Activated B cell treated with CpG ODN at 0.5 μM for 24 hours (primary cell): ENCODE measurements at regions not wholly inside any gene's neighbourhood (a gene's known extent, or its start where the extent isn't known, plus 50 kb on each side); places are given as distances from the start of the nearest gene placed in this dataset.

Experiments
- ATAC-seq: fragments of 200-7000 bp; cut with Tn5 transposase; one replicate; pipeline ENCODE4 v1.10.0; 2021; ENCODE audit warnings: low read depth, mild to moderate bottlenecking, moderate library complexity
- CTCF ChIA-PET: fragments of 350-600 bp; sonication (Branson Sonifier 250); formaldehyde crosslinking; loops from one replicate; lab custom pipeline; 2021; ENCODE audit warnings: antibody characterized with exemption; lab: Charles Lee
- POLR2A ChIA-PET: fragments of 350-600 bp; sonication (Branson Sonifier 250); formaldehyde crosslinking; loops from one replicate; lab custom pipeline; 2021; ENCODE audit warnings: antibody characterized with exemption; lab: Charles Lee
- DNase-seq: peaks from one replicate; pipeline ENCODE4 v3.0.0; 2022
- H3K27ac Mint-ChIP-seq: one replicate; pipeline ENCODE4 v1.8.0; 2020; ENCODE audit warnings: mixed read lengths
- H3K27me3 Mint-ChIP-seq: one replicate; pipeline ENCODE4 v1.8.0; 2021; ENCODE audit warnings: mixed read lengths
- H3K36me3 Mint-ChIP-seq: one replicate; pipeline ENCODE4 v1.8.0; 2021; ENCODE audit warnings: low read depth, mixed read lengths
- H3K4me1 Mint-ChIP-seq: one replicate; pipeline ENCODE4 v1.8.0; 2021; ENCODE audit warnings: mixed read lengths
- H3K4me3 Mint-ChIP-seq: one replicate; pipeline ENCODE4 v1.8.0; 2020; ENCODE audit warnings: mild to moderate bottlenecking, mixed read lengths
- H3K9me3 Mint-ChIP-seq: one replicate; pipeline ENCODE4 v1.8.0; 2020; ENCODE audit warnings: mixed read lengths
- intact Hi-C: fragments of 100-400 bp; cut with micrococcal nuclease; formaldehyde crosslinking; loops from one replicate; pipeline ENCODE4 v1.15.1; 2024
- TF ChIP-seq, protein P1 (sequence below): fragments of 200-600 bp; IDR thresholded peaks from one replicate; pipeline ENCODE4 v1.8.0; 2022; ENCODE audit warnings: antibody characterized with exemption, mild to moderate bottlenecking

GRCh38 chr18:77550625-77551024 lies 301.0 kb downstream of the GALR1 start:
- DNase-seq (no peak), ATAC-seq (no peak)
- no peaks in the 10 kb centered on the region for H3K9me3 Mint-ChIP-seq
- H3K4me3 Mint-ChIP-seq: no peak overlapping the region
- no peaks in the 10 kb centered on the region for H3K36me3 Mint-ChIP-seq
- no peak overlapping the region for H3K27ac Mint-ChIP-seq
- intact Hi-C loops: no loop called here
- no peaks in the 10 kb centered on the region for H3K4me1 Mint-ChIP-seq
- POLR2A ChIA-PET: no interaction called here
- CTCF ChIA-PET: no interaction called here
- TF ChIP-seq, protein P1, sequence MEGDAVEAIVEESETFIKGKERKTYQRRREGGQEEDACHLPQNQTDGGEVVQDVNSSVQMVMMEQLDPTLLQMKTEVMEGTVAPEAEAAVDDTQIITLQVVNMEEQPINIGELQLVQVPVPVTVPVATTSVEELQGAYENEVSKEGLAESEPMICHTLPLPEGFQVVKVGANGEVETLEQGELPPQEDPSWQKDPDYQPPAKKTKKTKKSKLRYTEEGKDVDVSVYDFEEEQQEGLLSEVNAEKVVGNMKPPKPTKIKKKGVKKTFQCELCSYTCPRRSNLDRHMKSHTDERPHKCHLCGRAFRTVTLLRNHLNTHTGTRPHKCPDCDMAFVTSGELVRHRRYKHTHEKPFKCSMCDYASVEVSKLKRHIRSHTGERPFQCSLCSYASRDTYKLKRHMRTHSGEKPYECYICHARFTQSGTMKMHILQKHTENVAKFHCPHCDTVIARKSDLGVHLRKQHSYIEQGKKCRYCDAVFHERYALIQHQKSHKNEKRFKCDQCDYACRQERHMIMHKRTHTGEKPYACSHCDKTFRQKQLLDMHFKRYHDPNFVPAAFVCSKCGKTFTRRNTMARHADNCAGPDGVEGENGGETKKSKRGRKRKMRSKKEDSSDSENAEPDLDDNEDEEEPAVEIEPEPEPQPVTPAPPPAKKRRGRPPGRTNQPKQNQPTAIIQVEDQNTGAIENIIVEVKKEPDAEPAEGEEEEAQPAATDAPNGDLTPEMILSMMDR: no peak
- H3K27me3 Mint-ChIP-seq: peaks cover 3% of the 10 kb centered on the region

DNA sequence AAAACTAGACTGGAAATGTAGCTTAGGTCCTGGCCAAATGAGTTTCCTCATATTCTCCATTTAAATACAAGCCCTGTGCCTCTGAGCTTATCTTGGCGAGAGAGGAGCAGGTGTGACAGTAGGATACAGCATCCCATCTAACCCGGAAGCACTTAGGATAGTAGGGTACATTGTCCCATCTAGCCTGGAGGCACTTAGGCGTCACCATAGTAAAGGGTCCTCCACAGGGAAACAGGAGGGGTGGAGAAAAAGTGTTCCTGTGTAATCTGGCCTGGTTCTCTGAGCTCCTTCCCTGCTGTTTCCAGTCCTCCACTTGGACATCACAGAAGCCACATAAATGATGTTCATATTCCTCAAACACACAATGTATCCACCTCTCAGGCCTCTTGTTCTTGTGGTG lies 301.4 kb downstream of the GALR1 start:
- ChIA-PET POLR2A (no interaction called here), CTCF (no interaction called here)
- Mint-ChIP-seq H3K27me3 (peaks cover 3% of the 10 kb centered on the region), H3K4me1 (no peaks in the 10 kb centered on the region), H3K36me3 (no peaks in the 10 kb centered on the region), H3K4me3 (no peak overlapping the region), H3K9me3 (no peaks in the 10 kb centered on the region), H3K27ac (no peak overlapping the region)
- intact Hi-C loops: no loop called here
- no peak for DNase-seq
- TF ChIP-seq, protein P1: no peak
- no peak for ATAC-seq

GRCh38 chr18:77552945-77553344 lies 303.3 kb downstream of the GALR1 start:
- POLR2A ChIA-PET: no interaction called here
- Mint-ChIP-seq H3K27ac (no peak overlapping the region), H3K36me3 (no peaks in the 10 kb centered on the region), H3K27me3 (peaks cover 3% of the 10 kb centered on the region), H3K9me3 (no peaks in the 10 kb centered on the region), H3K4me3 (no peak overlapping the region), H3K4me1 (no peaks in the 10 kb centered on the region)
- TF ChIP-seq, protein P1: no peak
- intact Hi-C loops: no loop called here
- DNase-seq: no peak
- CTCF ChIA-PET: no interaction called here
- no peak for ATAC-seq

DNA sequence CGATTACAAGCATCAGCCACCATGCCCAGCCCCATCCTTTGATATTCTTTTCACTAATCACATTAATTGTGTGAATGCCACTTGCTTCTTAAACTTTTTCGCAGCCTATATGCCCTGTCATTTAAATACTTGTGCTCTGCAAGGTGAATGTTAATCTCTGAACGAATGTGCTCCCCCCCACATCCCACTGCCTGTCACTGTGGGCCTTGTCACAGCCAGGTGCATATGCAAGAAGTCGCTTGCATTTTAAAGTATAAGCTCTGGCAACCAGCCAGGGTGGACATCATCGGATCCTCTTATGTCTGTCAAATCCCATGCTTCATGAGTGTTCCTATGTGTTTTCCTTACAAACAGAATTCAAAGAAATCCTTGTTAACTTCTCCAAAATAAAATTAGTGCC lies 304.4 kb downstream of the GALR1 start:
- ChIA-PET CTCF (no interaction called here), POLR2A (no interaction called here)

DNA sequence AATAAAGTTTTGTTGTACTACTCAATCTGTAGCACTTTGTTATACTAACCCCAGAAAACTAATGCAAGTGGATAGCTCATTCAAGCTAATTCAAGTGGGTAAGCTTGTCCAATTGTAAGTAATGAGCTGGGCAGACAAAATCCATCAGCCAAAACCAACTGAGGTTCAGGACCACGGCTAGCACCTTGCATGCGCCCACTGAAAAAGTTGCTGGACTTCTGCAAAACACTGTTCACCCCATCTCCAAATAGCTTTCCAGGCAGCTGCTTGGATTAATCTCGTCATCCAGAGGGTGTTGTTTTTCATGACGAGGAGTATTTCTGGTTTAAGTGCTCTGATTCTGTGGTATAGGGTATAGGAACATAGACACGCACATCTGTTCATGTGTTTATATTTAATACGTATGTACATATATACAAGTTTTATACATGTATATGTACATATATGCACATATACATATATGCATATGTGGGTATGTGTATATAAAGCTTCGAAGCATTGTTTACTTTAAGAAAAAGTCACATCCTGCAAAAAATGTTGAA lies 307.5 kb downstream of the GALR1 start:
- Mint-ChIP-seq H3K27ac (no peak overlapping the region), H3K4me3 (no peak overlapping the region), H3K9me3 (no peaks in the 10 kb centered on the region), H3K4me1 (no peaks in the 10 kb centered on the region), H3K27me3 (peaks cover 3% of the 10 kb centered on the region), H3K36me3 (no peaks in the 10 kb centered on the region)
- no peak for ATAC-seq
- ChIA-PET CTCF (no interaction called here), POLR2A (no interaction called here)
- DNase-seq: no peak
- TF ChIP-seq, protein P1: no peak
- intact Hi-C loops: no loop called here

More for the DNA sequence above, 304.4 kb downstream of the GALR1 start:
- no peak for DNase-seq
- no peaks in the 10 kb centered on the region for H3K36me3 Mint-ChIP-seq
- no peak overlapping the region for H3K4me3 Mint-ChIP-seq
- TF ChIP-seq, protein P1: no peak
- no peak for ATAC-seq
- H3K4me1 Mint-ChIP-seq: no peaks in the 10 kb centered on the region
- H3K27ac Mint-ChIP-seq: no peak overlapping the region
- no peaks in the 10 kb centered on the region for H3K9me3 Mint-ChIP-seq
- intact Hi-C loops: no loop called here
- H3K27me3 Mint-ChIP-seq: peaks cover 3% of the 10 kb centered on the region
